Astrocyte (in vitro differentiated cells and primary cell): ENCODE measurements at regions not wholly inside any gene's neighbourhood (a gene's known extent, or its start where the extent isn't known, plus 50 kb on each side); places are given as distances from the start of the nearest gene placed in this dataset.

Experiments used
- DNase-seq: peaks from one replicate; pipeline ENCODE4 v3.0.0-alpha.2; 2010; ENCODE audit warnings: low read depth
- FAIRE-seq: peaks from 2 replicates; lab custom pipeline; 2011; peaks lifted over from hg19 to GRCh38; lab: Jason Lieb, UNC
- H2AFZ ChIP-seq: 2 replicates; pipeline ENCODE4 v1.6.0; 2012; ENCODE audit warnings: low read depth, low read length, inconsistent platforms
- H3K27ac ChIP-seq: 2 replicates; pipeline ENCODE4 v1.5.1; 2011; ENCODE audit warnings: low read depth, low read length, inconsistent platforms
- H3K27me3 ChIP-seq: 2 replicates; pipeline ENCODE4 v1.6.0; 2011; ENCODE audit warnings: low read length, inconsistent platforms; ENCODE audit not compliant: insufficient read depth
- H3K36me3 ChIP-seq: 2 replicates; pipeline ENCODE4 v1.5.1; 2011; ENCODE audit warnings: low read length, inconsistent platforms; ENCODE audit not compliant: insufficient read depth
- H3K4me1 ChIP-seq: 2 replicates; pipeline ENCODE4 v1.5.1; 2011; ENCODE audit warnings: low read length, inconsistent platforms; ENCODE audit not compliant: insufficient read depth
- H3K4me2 ChIP-seq: 2 replicates; pipeline ENCODE4 v1.6.0; 2012; ENCODE audit warnings: low read length, inconsistent platforms
- H3K4me3 ChIP-seq: 2 replicates; pipeline ENCODE4 v1.5.1; 2011; ENCODE audit warnings: low read depth, mild to moderate bottlenecking, low read length, inconsistent platforms; ENCODE audit not compliant: insufficient read depth
- H3K79me2 ChIP-seq: 2 replicates; pipeline ENCODE4 v1.6.0; 2012; ENCODE audit warnings: mild to moderate bottlenecking, low read length, inconsistent platforms; ENCODE audit not compliant: insufficient read depth
- H3K9ac ChIP-seq: 2 replicates; pipeline ENCODE4 v1.6.0; 2012; ENCODE audit warnings: mild to moderate bottlenecking, low read length, inconsistent platforms
- H3K9me3 ChIP-seq: 2 replicates; pipeline ENCODE4 v1.5.1; 2012; ENCODE audit warnings: low read depth, mild to moderate bottlenecking, low read length, inconsistent platforms; ENCODE audit not compliant: insufficient read depth
- H4K20me1 ChIP-seq: 2 replicates; pipeline ENCODE4 v1.6.0; 2012; ENCODE audit warnings: low read length, inconsistent platforms; ENCODE audit not compliant: insufficient read depth
- H3K27ac Mint-ChIP-seq: one replicate; pipeline ENCODE4 v1.8.0; 2021; ENCODE audit warnings: mild to moderate bottlenecking, mixed read lengths; ENCODE audit not compliant: unreplicated experiment
- H3K27me3 Mint-ChIP-seq: one replicate; pipeline ENCODE4 v1.8.0; 2021; ENCODE audit warnings: low read depth, mixed read lengths; ENCODE audit not compliant: unreplicated experiment
- H3K36me3 Mint-ChIP-seq: one replicate; pipeline ENCODE4 v1.8.0; 2021; ENCODE audit warnings: low read depth, mixed read lengths; ENCODE audit not compliant: unreplicated experiment
- H3K4me1 Mint-ChIP-seq: one replicate; pipeline ENCODE4 v1.8.0; 2021; ENCODE audit warnings: low read depth, mixed read lengths; ENCODE audit not compliant: unreplicated experiment
- H3K4me3 Mint-ChIP-seq: one replicate; pipeline ENCODE4 v1.8.0; 2021; ENCODE audit warnings: mild to moderate bottlenecking, moderate library complexity, mixed read lengths; ENCODE audit not compliant: unreplicated experiment
- H3K9me3 Mint-ChIP-seq: one replicate; pipeline ENCODE4 v1.8.0; 2021; ENCODE audit warnings: mild to moderate bottlenecking, mixed read lengths; ENCODE audit not compliant: unreplicated experiment
- EZH2 ChIP-seq: IDR thresholded peaks from 2 replicates; pipeline ENCODE4 v1.6.1; 2012; ENCODE audit warnings: mild to moderate bottlenecking, low read length, inconsistent platforms; ENCODE audit not compliant: insufficient read depth
- TF ChIP-seq, protein P1 (sequence below): IDR thresholded peaks from 2 replicates; pipeline ENCODE4 v1.5.1; 2011; ENCODE audit warnings: low read depth, mild to moderate bottlenecking, inconsistent platforms, low read length, moderate library complexity; ENCODE audit not compliant: insufficient read depth

DNA sequence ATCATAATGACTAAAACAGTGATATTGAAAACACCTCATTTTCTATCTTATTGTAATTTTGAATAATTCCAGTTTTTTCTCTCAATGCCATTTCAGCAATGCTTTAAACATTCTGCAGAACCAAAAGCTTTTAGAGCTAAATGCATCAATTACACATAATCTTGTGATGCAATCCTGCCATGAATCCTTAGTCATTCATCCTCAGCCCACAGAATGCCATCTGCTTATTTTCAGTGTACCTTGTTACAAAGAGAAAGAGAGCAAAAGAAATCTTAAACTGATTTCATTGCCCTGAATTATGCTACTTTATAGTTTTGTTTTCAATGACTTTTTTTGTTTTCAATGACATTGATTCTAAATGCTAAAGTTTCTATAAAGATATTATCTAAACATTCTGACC lies 1234.8 kb upstream of the C9orf72 start:
- H2AFZ ChIP-seq: no peak overlapping the region
- no peak for TF ChIP-seq EZH2
- TF ChIP-seq, protein P1, sequence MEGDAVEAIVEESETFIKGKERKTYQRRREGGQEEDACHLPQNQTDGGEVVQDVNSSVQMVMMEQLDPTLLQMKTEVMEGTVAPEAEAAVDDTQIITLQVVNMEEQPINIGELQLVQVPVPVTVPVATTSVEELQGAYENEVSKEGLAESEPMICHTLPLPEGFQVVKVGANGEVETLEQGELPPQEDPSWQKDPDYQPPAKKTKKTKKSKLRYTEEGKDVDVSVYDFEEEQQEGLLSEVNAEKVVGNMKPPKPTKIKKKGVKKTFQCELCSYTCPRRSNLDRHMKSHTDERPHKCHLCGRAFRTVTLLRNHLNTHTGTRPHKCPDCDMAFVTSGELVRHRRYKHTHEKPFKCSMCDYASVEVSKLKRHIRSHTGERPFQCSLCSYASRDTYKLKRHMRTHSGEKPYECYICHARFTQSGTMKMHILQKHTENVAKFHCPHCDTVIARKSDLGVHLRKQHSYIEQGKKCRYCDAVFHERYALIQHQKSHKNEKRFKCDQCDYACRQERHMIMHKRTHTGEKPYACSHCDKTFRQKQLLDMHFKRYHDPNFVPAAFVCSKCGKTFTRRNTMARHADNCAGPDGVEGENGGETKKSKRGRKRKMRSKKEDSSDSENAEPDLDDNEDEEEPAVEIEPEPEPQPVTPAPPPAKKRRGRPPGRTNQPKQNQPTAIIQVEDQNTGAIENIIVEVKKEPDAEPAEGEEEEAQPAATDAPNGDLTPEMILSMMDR: no peak
- H3K27me3 Mint-ChIP-seq: no peaks in the 10 kb centered on the region
- no peak overlapping the region for H3K4me3 Mint-ChIP-seq
- H3K36me3 Mint-ChIP-seq: no peaks in the 10 kb centered on the region
- H3K4me3 ChIP-seq: no peak overlapping the region
- no peak overlapping the region for H3K27ac ChIP-seq
- no peaks in the 10 kb centered on the region for H4K20me1 ChIP-seq
- DNase-seq (peak; percentile 16), FAIRE-seq (no peak)
- no peaks in the 10 kb centered on the region for H3K9me3 ChIP-seq
- peaks cover 5% of the 10 kb centered on the region for H3K4me1 ChIP-seq
- H3K9ac ChIP-seq: no peak overlapping the region
- no peaks in the 10 kb centered on the region for H3K9me3 Mint-ChIP-seq
- no peaks in the 10 kb centered on the region for H3K36me3 ChIP-seq
- H3K4me1 Mint-ChIP-seq: peaks cover 14% of the 10 kb centered on the region
- no peaks in the 10 kb centered on the region for H3K27me3 ChIP-seq
- no peaks in the 10 kb centered on the region for H3K79me2 ChIP-seq
- H3K4me2 ChIP-seq: no peak overlapping the region
- peak overlapping the region; percentile 77 for H3K27ac Mint-ChIP-seq

DNA sequence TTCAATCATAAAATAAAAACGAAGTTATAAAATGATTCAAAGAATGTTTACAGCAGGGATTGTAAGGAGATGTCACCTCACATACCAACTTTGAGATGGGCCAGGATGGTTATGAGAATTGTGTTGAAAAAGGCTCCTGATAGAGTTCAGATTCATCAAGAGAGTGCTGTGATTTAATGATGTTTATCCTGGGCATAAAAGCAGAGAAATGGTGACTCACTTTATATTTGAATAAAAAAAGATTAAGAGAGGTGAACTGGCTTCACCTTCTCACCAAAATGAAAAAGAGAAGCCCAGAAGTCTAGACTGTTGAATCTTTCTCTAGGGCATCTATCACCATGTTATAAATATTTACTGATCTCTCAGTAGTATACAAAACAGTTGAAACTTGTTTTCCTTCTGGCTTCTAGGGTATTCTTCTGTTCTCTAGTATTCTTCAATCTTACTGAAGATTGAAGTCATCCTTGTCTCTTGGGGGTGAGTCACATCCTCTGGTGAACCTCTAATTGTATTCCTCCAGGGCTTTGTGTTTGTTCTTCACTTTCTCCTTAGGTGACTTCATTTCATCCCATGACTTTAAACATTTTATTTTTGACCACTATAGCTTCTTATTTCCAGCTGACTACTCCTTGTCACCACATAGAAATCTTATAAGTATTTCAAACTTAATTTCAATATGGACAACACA lies 1237.3 kb upstream of the C9orf72 start:
- peak overlapping the region; percentile 12 for H3K4me2 ChIP-seq
- H3K9ac ChIP-seq: no peak overlapping the region
- Mint-ChIP-seq H3K4me1 (peaks cover 14% of the 10 kb centered on the region), H3K36me3 (no peaks in the 10 kb centered on the region), H3K27ac (no peak overlapping the region), H3K9me3 (no peaks in the 10 kb centered on the region), H3K4me3 (no peak overlapping the region), H3K27me3 (no peaks in the 10 kb centered on the region)
- TF ChIP-seq, protein P1: no peak
- TF ChIP-seq EZH2: no peak
- H2AFZ ChIP-seq: no peak overlapping the region
- H3K4me3 ChIP-seq: no peak overlapping the region
- H3K36me3 ChIP-seq: no peaks in the 10 kb centered on the region
- H3K9me3 ChIP-seq: no peaks in the 10 kb centered on the region
- H4K20me1 ChIP-seq: no peaks in the 10 kb centered on the region
- no peaks in the 10 kb centered on the region for H3K27me3 ChIP-seq
- DNase-seq (peak; percentile 20), FAIRE-seq (no peak)
- H3K79me2 ChIP-seq: no peaks in the 10 kb centered on the region
- peaks cover 5% of the 10 kb centered on the region for H3K4me1 ChIP-seq
- H3K27ac ChIP-seq: peak overlapping the region; percentile 54

DNA sequence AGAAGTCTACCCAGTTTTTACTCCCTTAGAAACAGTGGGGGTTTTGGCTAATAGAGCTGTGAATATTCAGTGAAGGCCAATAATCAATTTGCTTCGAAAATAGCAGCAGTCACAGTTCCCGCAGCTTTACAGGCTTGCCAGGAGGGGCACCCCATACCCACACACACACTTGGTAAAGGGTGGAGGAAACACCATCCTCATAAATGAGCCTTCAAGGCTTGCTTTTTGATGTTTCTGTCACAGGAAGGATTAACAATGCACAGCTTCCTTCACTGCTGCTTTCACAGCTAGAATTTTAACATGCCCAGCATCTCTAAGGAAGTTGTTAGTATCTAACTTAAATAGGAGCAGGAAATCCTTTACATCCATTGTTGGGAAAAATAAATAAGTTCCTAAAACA lies 1247.5 kb upstream of the C9orf72 start:
- Histone ChIP-seq H3K79me2 (no peaks in the 10 kb centered on the region), H3K27me3 (no peaks in the 10 kb centered on the region), H3K4me3 (no peak overlapping the region), H3K4me2 (no peak overlapping the region), H3K27ac (no peak overlapping the region), H3K9ac (no peak overlapping the region), H3K4me1 (no peaks in the 10 kb centered on the region), H3K36me3 (no peaks in the 10 kb centered on the region), H3K9me3 (no peaks in the 10 kb centered on the region), H4K20me1 (no peaks in the 10 kb centered on the region), H2AFZ (no peak overlapping the region)
- TF ChIP-seq, protein P1: no peak
- no peak for TF ChIP-seq EZH2
- Mint-ChIP-seq H3K4me3 (no peak overlapping the region), H3K27me3 (no peaks in the 10 kb centered on the region), H3K27ac (no peak overlapping the region), H3K9me3 (no peaks in the 10 kb centered on the region), H3K36me3 (no peaks in the 10 kb centered on the region), H3K4me1 (no peaks in the 10 kb centered on the region)
- no peak for FAIRE-seq
- no peak for DNase-seq
